ENCODE measurements at regions not wholly inside any gene's neighbourhood (a gene's known extent, or its start where the extent isn't known, plus 50 kb on each side); places are given as distances from the start of the nearest gene placed in this dataset.

DNA sequence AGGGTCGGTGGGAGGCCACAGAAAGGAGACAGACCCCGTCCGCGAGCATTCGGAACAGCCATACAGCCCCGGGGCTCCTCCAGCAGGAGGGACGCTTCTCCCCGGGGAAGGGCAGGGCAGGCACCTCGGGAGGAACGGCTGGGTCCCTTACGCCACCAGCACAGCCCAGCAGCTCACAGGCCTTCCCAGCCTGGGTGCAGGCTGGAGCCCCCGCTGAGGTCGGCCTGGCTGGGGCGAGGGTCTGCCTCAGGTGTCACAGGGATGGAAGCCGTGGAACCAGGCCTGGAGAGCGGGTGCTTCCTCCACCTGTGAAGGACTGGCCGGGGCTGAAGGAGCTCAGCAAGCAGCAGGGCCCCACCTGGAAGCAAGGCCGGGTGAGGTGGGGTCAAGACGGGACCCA, 732.3 kb downstream of the BRD1 start:
- TF ChIP-seq, protein P1, sequence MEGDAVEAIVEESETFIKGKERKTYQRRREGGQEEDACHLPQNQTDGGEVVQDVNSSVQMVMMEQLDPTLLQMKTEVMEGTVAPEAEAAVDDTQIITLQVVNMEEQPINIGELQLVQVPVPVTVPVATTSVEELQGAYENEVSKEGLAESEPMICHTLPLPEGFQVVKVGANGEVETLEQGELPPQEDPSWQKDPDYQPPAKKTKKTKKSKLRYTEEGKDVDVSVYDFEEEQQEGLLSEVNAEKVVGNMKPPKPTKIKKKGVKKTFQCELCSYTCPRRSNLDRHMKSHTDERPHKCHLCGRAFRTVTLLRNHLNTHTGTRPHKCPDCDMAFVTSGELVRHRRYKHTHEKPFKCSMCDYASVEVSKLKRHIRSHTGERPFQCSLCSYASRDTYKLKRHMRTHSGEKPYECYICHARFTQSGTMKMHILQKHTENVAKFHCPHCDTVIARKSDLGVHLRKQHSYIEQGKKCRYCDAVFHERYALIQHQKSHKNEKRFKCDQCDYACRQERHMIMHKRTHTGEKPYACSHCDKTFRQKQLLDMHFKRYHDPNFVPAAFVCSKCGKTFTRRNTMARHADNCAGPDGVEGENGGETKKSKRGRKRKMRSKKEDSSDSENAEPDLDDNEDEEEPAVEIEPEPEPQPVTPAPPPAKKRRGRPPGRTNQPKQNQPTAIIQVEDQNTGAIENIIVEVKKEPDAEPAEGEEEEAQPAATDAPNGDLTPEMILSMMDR (conservative IDR thresholded peaks at IDR 0.05; ENCODE audit: low read depth, low read length), result no peak
- no peak for DNase-seq (ENCODE audit: low read depth)
- no peak overlapping the region for H3K4me3 ChIP-seq (ENCODE audit: low read depth, low read length)

DNA sequence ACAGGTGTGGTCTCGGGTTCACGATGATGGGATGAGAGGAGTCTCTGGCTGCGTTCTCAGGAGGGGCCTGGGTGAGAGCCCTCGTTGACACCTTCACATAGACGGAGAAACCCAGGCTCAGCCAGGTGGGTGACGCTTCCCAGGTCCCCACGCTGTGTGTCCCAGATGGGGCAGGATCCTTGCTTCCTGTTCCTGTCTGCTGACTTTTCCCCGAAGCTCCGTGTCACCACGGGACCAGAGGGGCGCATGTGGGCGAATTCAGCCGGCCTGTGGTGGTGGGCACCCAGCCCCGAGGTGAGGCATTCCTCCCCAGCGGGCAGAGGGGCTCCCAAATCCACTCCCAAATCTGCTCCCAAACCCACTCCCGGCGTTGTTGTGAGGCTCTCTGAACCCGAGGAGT, 732.8 kb downstream of the BRD1 start:
- TF ChIP-seq, protein P1 (conservative IDR thresholded peaks at IDR 0.05; ENCODE audit: low read depth, low read length), result no peak
- no peak overlapping the region for H3K4me3 ChIP-seq (ENCODE audit: low read depth, low read length)
- DNase-seq (ENCODE audit: low read depth), result no peak

DNA sequence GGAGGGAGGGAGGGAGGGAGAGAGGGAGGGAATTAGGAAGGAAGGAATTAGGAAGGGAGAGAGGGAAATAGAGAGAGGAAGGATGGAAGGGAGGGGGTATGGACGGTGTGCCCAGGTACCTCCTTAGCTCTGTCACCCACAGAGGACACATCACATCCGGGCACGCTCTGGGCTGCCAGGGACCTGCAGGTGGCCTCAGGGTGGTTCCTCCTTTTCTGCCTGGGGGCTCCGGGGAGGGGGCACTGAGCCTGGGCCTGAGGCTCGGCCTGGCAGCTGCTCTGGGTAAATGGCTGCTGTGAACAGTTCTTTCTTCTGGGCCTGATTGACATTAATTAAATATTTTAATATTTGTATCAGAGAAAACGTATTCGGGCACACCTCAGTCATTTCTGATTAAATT, 733.5 kb downstream of the BRD1 start:
- TF ChIP-seq, protein P1 (conservative IDR thresholded peaks at IDR 0.05; ENCODE audit: low read depth, low read length), result no peak
- H3K4me3 ChIP-seq (ENCODE audit: low read depth, low read length), result no peak overlapping the region

DNA sequence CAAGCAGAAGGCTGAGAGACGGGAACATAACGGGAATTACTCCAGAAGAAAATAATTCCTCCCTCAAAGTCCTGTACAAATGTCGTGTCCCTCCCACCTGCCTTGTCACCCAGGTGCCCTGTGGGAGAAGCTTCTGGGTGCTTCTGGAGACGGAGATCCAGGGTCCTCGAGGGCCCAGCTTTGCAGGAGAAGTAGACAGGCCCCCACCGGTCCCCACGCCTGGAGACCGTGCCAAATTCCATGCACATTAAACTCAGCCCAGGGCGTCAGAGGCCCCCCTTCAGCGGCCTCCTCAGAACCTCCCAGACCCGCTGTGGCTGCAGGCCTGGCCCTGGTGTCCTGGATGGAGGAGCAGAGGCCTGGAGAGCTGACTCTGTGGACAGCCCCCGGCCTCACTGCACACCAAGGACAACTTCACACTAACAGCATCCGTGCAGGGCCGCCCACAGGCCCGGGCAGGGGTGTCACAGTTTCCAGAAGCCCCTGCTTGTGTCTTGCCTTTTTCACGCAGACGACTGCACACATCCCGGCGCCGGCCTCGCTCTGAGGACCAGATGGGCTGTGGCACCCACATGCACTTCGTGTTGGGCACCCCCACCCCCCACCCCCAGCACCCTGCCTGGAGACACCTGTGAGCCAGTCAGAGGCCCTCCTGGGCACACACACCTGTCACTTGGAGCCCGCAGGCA, 734.3 kb downstream of the BRD1 start:
- DNase-seq (ENCODE audit: low read depth), result no peak
- no peak overlapping the region for H3K4me3 ChIP-seq (ENCODE audit: low read depth, low read length)
- TF ChIP-seq, protein P1 (conservative IDR thresholded peaks at IDR 0.05; ENCODE audit: low read depth, low read length), result no peak

More for the DNA sequence above, 733.5 kb downstream of the BRD1 start:
- DNase-seq (ENCODE audit: low read depth), result no peak

DNA sequence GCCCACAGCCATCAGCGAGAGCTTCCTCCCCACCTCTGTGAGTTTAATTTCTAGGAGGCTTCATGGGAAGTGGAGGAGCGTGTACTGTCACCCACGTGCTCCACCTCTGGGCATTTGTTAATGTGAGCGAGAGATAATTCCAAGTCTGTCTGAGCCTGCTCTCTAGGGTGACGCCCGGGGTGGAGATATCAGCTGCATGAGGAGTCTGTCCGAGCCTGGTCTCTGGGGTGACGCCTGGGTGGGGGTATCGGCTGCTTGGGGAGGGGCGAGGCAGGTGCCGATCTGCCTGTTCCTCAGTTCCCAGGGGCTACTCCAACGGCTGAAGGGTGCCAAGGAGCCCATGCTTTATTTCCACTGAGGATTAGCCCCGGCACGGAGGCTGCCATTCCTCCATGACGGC, 735.0 kb downstream of the BRD1 start:
- TF ChIP-seq, protein P1 (conservative IDR thresholded peaks at IDR 0.05; ENCODE audit: low read depth, low read length), result no peak
- H3K4me3 ChIP-seq (ENCODE audit: low read depth, low read length), result no peak overlapping the region
- DNase-seq (ENCODE audit: low read depth), result no peak

DNA sequence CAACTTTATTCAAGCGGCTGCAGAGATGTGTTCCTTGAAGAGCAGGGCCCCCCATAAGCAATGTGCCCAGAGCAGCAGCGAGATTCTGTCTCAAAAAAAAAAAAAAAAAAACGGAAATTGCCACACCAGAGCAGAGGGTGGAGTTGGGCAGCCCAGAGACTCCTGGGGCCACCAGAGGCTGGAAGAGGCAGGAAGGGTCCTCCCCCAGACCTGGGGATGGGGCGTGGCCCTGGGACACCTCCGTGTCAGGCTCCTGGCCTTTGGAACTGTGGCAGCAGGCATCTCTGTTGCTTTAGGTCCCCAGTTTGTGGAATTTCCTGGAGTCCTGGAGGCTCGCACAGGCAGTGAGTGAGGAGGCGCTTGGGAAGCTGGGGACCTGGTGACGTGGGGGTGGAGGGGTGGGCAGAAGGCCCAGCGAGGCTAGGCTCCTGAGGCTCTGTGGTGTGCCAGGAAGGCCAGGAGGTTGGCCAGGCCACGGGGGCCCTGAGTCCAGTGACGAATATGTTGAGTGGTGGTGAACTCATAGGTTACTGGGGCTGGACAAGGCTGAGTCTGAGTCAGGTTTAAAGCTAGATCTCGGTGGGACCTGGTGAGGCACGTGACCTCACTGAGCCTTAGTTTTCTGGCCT, 735.6 kb downstream of the BRD1 start:
- no peak for DNase-seq (ENCODE audit: low read depth)
- TF ChIP-seq, protein P1 (conservative IDR thresholded peaks at IDR 0.05; ENCODE audit: low read depth, low read length), result no peak
- no peak overlapping the region for H3K4me3 ChIP-seq (ENCODE audit: low read depth, low read length)

DNA sequence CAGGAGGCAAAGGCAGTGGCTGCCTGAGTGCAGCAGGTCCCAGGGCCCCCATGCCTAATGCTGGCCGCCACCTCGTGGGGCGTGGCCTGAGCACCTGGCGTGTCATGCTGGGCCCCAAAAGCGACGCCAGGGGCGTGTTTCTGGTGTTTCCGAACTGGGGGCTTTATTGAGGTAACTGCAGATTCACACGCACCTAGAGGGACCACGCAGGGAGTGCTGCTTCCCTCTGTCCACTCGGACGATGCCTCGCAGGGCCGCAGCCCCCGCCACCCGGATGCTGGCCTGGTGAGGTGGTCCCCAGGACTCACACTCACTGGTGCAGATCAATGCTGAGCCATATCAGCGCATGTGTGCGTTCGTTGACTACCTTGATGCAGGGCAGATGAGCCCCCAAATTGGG, 736.2 kb downstream of the BRD1 start:
- TF ChIP-seq, protein P1 (conservative IDR thresholded peaks at IDR 0.05; ENCODE audit: low read depth, low read length), result no peak
- DNase-seq (ENCODE audit: low read depth), result no peak
- no peak overlapping the region for H3K4me3 ChIP-seq (ENCODE audit: low read depth, low read length)
